ENCODE measurements at regions not wholly inside any gene's neighbourhood (a gene's known extent, or its start where the extent isn't known, plus 50 kb on each side); places are given as distances from the start of the nearest gene placed in this dataset.
A peak's percentile ranks its signal among the peaks of the same experiment; 100 is the strongest.

GRCh38 chr18:61989138-61989537, 96.3 kb upstream of the RNF152 start:
- no peak for DNase-seq

GRCh38 chr18:61988100-61988499, 95.3 kb upstream of the RNF152 start:
- DNase-seq, result no peak

GRCh38 chr18:61985681-61986080, 92.9 kb upstream of the RNF152 start:
- DNase-seq, result no peak

GRCh38 chr18:61984349-61984748, 91.5 kb upstream of the RNF152 start:
- DNase-seq, result no peak

- no peak for DNase-seq
Measured at GRCh38 chr18:61982475-61982874, 89.7 kb upstream of the RNF152 start.

GRCh38 chr18:61980355-61980754, 87.5 kb upstream of the RNF152 start:
- no peak for DNase-seq

- no peak for DNase-seq
Measured at GRCh38 chr18:61975526-61976326, 82.9 kb upstream of the RNF152 start.

GRCh38 chr18:61973273-61974115, 80.7 kb upstream of the RNF152 start:
- DNase-seq, result no peak

GRCh38 chr18:61972389-61973264, 79.8 kb upstream of the RNF152 start:
- peak; percentile 81 for DNase-seq

GRCh38 chr18:61967252-61967891, 74.6 kb upstream of the RNF152 start:
- no peak for DNase-seq

GRCh38 chr18:61965311-61965710, 72.5 kb upstream of the RNF152 start:
- DNase-seq, result no peak

- no peak for DNase-seq
Measured at GRCh38 chr18:61964616-61965015, 71.8 kb upstream of the RNF152 start.

GRCh38 chr18:61963705-61964104, 70.9 kb upstream of the RNF152 start:
- no peak for DNase-seq

GRCh38 chr18:61957801-61958516, 65.2 kb upstream of the RNF152 start:
- DNase-seq, result no peak

- no peak for DNase-seq
Measured at GRCh38 chr18:61955644-61956043, 62.8 kb upstream of the RNF152 start.

- no peak for DNase-seq
Measured at GRCh38 chr18:61954096-61954746, 61.4 kb upstream of the RNF152 start.

- no peak for DNase-seq
Measured at GRCh38 chr18:61953641-61954040, 60.8 kb upstream of the RNF152 start.

GRCh38 chr18:61953161-61953560, 60.4 kb upstream of the RNF152 start:
- no peak for DNase-seq

GRCh38 chr18:61951396-61951795, 58.6 kb upstream of the RNF152 start:
- DNase-seq, result no peak

GRCh38 chr18:61950371-61950770, 57.6 kb upstream of the RNF152 start:
- no peak for DNase-seq

- DNase-seq, result no peak
Measured at GRCh38 chr18:61949946-61950345, 57.1 kb upstream of the RNF152 start.

All from NCI-H2107 (cell line).